CD4-positive, alpha-beta T cell treated with Interleukin-1 beta for 1 hour (primary cell): ENCODE measurements at regions not wholly inside any gene's neighbourhood (a gene's known extent, or its start where the extent isn't known, plus 50 kb on each side); places are given as distances from the start of the nearest gene placed in this dataset.

ENCODE experiments used
- DNase-seq, 2 donors: peaks; one replicate each; pipeline ENCODE4 v3.0.0-alpha.2; 2020 to 2022

DNA sequence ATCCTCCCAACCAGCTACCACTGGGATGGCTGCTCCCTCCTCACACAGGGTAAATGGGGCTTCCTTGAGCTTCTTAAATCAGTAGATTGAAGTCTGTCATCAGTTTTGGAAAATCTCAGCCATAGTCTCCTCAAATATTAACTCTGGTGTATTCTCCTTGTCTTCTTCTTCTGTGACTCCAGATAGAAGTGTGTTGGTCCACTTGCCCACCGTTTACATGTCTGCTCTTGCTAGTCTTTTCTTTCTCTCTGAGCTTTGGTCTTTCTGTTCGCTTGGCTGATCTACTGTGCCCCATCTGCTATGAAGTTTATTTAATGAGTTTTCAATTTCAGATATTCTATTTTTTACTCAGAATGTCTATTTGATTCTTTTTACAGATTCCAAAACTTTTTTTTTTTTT, 281.7 kb upstream of the HDAC4 start:
- DNase-seq, result no peak

DNA sequence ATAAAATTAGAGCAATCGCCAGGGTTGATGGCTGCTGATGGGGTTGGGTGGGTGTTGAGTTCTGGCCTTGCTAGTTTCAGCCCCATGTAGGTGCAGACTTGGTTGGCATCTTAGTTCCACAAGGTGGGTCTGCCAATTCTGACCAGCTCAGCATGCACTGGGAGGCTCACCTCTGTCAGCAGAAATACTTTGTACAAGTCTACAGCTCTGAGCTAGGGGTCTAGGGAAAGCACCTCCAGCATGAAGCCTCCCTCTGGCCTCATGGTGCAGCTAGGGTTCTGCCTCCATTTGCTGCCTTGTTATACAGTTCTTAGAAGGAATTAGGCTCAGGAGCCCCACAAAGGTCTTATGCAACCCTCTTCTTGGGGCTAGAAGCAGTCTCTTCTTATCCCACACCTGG, 278.9 kb upstream of the HDAC4 start:
- no peak for DNase-seq

DNA sequence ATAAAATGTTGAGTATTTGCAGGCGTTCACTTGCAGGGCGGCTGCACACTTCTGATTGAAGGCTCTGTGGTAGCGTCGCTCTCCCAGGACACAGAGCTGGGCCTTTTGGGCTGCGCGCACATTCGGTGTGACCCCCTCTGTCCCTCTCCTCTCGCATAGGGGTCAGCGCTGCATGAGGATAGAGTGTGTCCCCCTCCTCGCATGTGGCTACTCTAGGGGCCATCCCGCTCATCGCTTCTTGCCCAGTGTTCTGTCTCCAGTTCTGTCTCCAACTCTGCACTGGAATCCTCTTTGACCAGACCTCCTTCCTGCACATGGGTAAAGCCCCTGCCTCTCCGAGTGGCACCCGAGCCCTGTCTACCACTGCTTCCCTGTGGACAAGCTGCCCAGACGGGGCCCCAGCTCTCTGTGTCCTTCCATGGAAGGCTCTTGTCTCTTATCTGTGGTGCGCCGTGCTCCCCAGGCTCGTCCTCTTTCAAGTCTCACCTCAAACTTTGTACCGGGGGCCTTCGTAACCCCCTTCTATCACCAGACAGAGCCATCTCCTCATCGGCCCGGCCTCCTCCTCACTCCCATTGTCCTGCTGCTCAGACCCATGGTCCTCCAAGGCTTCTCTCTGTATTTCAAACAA, 278.0 kb upstream of the HDAC4 start:
- no peak for DNase-seq

DNA sequence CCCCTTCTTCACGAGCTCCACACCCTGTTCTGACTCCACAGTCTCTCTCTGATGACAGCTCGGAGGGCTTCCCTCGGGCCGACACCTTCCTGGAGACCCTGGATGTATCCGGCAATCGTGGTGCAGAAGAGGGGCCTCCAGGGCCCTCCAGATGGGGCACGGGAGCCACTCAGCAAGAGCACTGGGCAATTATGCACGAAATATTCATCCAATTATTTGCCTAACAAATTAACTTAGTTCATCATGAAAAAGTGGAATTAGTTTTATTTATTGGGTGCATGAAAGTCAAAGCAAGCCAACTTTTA, 277.3 kb upstream of the HDAC4 start:
- no peak for DNase-seq

DNA sequence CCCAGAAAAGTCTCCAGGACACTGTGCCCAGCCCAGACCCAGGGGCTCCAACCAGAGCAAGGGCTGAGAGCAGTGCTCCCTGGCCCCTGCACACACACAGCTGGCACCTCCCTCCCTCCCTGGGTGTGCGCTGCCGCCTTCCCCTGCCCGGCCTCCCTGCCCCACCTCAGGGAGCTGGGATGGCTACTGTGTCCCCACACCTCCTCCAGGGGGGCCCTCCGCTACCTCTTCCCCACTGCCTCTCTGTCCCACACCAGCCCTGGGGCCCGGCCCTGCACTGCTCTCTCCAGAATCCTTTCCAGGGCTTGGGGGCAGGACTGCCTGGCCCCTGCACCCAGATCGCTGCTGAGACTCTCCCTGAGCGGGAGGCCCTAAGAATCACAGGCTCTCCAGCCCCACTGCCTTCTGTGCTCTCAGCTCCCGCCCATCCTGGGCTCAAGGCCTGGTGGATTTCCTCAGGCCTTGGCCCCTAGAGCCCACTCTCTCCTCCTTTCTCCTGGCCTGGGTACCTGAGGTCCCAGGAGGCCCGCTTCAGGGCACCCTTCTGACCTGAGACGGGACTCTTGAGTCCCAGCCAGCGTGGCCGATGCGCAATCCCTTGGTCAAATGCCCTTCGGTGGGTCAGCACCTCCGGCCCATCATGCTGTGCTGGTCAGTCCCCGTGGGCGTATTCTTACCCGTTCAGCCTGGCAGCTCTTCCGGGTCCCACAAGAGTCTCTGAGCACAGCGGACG, 276.8 kb upstream of the HDAC4 start:
- no peak for DNase-seq

DNA sequence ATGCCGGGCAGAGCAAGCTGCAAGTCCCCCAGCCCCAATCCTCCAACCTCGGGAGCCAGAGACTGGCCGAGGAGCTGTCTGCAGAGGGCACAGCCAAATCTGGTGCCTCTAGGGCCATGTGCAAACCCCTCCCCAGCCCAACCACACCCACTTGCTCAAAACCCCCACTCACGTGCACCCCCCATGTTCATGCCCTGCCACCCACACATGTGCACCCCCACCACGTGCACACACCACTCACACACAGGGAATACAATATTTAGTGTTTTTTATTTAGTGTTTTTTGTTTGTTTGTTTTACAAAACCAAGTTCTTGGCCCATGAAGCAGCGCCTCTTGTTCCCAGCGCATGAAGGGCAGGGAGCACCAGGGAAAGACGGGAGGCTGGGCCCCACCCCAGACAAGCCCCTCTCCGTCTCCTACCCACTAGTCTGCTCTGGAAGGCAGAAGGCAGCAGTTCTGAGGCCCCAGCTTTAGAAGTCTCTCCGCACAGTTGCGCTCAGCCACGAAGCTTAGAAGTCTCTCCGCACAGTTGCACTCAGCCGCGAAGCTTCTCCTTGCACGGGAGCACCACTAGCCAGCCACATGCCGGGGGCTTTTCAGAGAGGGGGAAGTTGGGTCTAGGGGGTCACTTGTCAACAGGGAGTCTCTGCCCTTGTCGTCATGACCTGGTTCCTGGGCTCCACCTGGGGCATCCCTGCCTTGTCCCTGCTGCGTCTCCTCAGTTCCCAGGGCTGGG, 276.1 kb upstream of the HDAC4 start:
- no peak for DNase-seq

DNA sequence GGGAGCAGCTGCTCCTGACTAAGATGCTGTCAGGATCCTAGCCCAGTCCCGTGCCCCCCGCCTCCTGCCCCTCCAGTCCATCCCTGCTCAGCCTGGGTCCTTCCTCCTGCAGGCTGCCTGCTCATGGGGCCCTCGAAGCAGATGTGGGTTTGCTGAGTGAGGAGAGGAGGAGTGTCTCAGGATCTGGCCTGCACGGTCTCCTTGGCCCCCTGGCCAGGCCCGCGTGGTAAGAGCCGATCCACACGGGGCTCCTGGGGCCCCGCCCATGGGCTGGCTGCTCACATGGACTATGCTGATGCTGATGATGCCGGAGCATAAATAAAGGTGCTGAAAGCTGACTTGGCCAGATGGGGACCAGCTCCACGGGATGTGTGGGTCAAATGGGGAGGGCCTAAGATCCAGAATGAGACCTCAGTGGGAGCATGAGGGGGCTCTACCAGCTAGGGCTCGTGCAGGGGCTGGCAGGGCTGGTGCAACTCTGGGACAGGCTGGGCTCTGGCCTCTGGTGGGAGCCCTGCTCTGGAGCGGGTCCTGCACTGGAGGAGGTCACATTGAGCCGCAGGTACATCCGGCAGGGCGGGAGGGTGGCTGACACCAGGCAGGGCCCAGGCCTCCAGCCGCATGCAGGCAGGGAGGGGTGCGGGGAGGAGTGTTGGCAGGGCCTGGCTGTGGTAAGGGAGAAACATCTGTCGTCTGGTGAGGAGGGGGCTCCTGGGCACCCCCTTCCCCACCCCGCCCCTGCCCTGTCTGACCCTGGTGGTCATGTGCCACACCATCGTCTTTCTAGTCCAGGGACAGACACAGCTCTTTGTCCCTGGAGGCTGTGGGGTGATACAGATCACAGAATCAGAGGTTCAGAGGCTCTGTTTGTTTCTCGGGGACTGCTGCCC, 275.3 kb upstream of the HDAC4 start:
- DNase-seq, result no peak

DNA sequence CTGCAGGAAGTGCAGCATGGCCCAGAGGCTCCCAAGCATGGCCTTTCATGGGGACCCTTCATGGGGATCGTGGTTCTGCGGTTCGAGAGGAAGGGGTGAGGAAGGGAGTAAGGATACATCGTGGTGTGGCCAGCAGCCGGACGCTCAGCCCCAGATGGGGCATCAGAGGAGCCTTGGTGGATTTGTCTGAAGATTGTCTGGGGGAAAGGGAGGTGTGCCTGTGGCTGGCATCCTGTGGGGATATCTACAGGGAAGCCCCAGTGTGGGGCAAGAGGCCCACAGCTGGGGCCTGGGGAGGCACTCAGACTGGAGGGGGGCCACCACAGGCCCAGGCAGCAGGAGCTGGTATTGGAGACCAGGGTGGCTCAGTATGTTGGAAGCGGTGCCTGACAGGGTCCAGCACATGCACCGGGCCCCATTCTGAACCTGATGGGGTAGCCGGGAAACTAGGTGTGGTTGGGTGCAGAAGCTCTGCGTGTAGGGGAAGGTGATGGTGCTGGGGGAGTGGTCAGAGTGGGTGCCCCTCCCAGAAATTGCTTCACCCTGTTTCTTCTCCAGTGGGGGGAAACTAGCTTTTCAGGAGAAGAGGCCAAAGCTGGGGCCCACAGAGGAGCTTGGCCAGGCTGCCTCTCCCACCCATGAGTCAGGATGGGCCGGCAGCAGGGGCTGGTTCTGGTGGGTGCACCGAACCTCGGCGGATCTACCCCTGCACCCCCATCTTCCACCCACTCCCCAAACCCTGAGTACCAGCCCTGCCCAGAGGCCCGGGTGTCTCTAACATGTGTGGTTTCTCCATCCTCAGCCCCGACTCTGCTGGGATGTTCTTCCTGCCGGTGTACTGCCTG, 274.4 kb upstream of the HDAC4 start:
- no peak for DNase-seq

DNA sequence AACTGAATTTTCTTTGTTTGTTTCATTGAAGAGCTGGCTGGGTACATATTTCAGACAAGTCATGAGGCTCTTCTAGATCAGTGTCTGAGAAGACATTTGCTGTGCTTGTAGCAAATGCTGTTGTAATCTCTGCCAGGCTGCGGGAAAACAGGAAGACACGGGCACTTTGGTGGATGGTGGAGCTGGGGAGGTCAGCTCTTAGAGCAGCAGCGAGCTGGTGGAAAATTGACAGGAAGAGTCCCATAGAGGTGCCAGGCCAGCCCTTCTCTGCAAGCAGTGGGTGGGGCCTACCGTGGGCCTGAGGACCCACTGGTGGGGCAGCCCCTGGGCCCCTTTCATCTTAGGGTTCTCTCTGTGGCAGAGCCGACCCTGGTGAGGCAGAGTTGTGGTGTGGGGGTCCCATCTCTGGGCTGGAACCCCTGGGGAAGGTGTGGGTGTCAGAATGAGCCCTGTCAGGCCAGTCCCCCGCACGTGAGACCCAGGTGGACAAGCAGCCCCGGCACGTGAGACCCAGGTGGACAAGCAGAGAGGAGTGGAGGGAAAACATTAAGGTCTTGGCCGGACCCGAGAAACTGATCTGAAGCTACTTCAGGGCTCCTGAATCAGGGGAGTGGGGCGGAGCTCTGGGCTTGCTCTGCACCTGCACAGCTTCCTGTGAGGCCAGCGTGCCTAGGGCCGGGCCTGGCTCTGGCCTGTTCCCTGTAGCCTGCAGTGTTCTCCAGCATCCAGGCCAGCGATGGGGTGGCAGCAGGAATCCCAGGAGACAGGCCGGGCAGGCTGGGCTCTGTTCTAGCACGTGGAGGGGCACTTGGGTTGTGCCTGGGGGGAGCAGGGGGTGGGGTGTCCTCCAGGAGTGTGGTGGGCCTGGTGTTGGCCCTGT, 273.5 kb upstream of the HDAC4 start:
- DNase-seq, result no peak

DNA sequence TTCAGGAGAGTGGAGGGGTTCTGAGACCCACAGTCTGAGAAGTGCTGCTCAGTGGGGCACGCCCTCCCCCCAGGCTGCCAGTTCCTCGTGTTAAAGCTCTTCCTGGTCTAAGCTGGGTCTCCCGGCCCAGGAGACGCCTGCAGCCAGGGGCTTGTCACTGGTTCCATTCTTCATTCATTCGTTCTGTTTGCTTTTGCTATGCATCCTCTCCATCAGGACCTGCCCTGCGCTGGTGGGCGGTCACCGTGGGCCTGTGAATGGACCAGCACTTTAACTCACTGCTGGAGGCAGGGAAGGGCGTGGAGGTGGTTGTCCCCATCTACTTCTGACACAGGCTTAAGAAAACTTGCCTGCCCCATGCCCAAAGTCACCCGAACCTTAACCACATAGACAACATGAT, 272.8 kb upstream of the HDAC4 start:
- no peak for DNase-seq

DNA sequence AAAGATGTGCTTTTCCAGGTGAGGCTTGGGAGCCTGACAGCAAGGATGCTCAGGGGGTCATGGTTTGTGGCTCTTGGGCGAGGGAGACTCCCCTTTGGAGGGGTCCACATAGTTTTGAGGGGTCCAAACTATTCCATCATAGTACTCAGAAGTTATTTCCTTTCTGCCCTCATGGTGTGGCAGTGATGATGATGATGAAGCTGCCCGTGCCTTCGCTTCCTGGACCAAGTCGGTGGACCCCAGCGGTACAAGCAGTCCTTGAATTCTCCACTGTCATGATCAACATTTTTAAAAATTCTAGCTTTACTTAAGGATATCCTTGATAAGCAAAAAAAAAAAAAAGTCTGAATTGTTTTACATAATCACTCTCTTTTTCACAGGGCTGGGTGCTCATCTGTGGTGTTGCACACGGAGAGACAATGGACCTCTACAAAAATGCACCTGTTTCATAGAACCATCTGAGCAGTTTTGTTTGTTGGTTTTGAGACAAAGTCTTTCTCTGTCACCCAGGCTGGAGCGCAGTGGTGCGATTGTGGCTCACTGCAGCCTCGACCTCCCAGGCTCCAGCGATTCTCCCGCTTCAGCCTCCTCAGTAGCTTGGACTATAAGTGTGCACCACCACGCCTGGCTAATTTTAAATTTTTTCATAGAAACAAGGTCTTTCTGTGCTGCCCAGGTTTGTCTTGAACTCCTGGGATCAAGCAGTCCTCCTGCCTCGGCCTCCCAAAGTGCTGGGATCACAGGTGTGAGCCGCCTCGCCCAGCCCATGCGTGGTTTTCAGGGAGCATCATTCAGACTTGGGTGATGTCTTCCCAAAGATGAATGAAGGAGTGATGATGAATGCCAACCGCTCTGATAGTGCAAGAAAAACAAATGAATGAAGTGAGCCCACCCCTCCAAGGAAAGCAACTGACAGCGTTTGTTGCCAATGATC, 271.4 kb upstream of the HDAC4 start:
- no peak for DNase-seq

DNA sequence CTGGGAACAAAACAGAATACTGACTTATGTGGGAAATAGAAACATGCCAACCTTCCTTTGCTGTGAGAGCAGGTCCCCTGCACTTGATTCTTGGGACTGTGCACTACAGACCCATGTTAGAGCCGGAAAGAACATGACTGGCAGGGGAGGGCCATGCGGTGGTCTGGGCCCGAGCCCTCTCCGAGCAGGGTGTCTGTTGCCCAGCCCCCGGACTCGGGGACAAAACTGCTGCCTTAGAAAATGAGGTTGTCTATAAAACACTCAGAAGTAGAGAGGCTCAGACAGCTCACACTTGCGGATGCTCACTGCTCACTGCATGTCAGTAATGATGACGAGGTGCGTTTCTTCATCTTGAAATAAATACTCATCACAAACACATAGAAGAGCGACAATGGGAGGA, 270.7 kb upstream of the HDAC4 start:
- no peak for DNase-seq

DNA sequence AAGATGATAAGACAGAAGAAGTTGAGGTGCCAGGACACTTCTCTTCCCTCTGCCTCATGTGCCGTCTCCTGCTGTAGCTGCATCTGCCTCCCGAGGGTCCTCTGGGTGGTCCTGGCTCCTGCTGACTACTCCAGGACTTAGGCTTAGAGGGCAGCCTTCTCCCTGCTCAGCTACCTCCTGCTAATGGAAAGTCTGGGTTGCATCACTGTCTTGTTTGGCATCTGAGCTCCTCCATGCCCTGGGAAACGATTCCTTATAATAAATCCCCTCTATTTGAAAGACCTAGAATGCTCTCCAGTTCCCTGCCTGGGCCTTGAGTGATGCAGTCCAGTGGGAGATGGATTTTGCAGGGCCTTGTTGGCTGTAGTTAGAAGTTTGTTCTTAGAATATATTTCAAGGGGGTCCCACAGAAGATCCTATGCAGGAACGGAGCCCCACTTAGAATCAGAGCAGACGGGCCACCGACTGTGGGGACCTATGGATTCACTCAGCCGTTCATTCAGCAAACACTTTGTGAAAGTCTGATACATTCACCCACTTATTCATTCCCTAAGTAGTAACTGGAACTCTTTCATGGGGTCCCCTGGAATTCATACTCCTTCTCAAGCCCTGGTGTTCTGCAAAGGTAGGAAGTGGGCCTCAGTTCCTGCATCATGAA, 269.8 kb upstream of the HDAC4 start:
- DNase-seq, result no peak

DNA sequence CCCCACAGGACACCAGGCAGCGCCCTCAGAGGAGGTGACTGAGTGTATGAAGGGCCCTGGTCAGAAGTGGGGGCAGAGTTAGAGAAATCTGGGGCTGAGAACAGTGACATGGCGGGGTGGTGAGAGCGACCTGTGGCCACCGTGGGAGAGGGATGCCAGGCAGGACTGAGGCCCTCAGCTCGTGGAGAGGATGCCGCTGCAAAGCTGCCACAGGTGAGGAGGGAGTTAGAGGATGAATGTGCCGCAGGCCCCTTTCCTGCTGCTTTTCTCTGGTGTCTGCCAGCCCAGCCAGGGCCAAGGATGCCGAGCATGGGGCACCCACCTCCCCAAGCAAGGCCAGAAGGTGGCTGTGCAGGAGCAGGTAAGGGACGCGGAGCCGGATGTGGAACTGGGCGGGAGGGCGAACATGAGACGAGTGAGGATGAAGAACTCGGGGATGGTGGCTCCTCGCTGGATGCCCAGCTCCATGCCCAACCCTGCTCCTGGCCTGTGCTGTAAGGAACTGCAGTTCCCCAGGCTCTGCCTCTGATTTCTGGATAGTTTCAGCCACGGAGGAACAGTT, 269.2 kb upstream of the HDAC4 start:
- DNase-seq, result no peak

DNA sequence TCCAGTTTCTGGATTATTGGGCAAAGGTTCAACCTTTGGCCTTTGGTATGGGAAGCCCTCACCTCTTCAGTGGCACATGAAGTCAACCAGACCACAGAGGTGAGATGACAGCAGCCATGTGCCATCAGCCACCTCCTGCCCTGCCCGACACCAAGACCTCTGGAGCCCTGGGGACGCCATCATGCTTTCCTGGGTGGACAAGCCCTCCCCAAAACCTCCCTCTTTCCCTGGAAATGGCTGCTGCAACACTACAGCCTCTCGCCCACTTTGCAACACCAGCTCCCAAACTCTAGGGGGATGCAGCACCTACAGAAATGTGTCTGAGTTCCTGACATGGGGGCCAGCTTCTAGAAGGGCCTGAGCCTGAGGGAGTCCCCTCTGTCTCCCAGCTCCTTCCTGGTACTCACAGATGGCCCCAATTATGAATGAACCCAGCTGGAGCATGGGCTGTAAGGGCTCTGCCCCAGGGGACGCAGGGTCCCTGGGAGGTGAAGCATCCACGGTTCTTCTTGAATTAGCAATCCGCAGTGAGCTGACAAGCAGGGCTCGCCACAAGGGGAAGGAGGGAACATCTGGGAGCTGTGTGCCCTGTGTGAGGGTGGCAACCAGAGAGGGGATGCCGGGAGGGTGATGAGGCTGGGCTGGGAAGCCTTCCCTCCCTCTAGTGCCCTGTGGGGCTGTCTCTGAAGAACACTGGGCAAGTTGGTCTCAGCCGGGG, 268.5 kb upstream of the HDAC4 start:
- DNase-seq, result no peak

DNA sequence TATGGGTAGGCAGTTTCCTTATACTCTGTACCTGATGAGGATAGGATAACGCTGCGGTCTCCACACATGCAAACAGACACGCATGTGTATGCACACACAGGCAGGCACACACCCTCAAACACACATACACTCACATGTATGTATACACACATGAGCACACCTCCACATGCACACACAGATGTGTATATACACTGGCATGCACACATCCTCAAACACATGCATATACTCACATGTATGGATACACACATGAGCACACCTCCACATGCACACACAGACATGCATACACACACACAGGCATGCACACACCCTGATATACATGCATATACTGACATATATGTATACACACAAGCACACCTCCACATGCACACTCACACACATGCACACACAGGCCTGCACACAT, 267.8 kb upstream of the HDAC4 start:
- no peak for DNase-seq

DNA sequence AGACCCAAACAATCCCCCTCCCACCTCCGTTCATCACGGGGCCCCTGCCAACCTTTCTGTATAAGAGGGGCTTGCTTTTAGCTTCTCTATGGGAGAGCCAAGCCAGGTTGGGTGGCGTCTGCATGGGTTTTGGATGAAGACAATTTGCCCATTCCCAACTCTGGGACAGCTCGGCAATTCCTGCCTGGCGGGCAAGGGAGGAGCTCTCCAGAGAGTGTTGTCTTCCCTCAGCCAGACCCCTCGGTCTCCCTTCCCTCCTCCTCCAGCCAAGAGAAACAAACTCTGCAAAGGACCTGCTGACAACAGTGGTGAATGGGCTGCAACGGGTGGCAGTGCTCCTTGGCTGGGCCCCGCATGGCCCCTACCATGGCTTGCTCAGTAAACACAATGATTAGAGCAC, 267.2 kb upstream of the HDAC4 start:
- no peak for DNase-seq

DNA sequence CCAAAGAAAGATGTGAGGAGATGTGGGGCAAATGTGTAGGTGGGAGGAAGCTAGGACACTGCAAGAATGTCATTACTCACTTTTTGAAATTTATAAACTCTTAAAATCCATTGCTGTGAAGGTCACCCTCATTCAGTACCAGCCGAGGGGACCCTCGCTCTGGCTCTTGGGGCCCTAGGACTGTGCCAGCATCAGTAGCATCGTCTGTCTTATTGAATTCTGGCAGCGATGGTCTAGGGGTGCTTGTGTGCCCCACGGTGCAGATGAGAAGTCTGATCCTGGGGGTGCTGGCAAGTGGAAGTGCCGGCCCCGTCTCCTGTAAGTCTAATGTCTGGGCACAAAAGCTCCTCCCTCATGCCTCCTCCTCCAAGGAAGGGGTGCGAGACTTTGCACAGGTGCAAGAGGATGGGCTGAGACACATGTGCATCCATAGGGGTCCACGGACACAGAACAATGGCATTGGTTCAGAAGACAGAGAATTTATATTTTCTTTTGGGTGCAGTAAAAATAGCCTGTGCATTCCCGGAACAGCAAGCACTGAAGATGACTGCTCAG, 266.7 kb upstream of the HDAC4 start:
- DNase-seq, result no peak
